ENCODE measurements at regions not wholly inside any gene's neighbourhood (a gene's known extent, or its start where the extent isn't known, plus 50 kb on each side); places are given as distances from the start of the nearest gene placed in this dataset.

DNA sequence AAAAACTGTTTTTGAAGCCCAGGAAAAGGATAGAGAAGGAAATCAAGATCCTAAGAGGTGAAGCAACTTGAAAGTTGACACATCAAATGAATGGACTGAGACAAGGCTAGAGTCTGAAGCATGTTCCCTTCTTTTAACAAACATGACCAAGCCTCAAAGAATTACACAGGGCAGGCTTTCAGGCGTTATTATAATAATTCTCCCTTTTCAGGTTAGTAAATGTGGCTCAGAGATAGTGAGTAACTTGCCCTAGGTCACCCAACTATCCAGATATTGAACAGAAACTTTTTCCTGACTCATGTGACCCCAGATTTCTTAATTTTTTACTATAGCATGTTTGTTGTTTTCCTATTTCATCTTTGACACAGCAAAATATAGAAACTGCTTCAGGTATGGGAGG, 91.7 kb downstream of the PPP1R2C start:
- TF ChIP-seq, protein P1, sequence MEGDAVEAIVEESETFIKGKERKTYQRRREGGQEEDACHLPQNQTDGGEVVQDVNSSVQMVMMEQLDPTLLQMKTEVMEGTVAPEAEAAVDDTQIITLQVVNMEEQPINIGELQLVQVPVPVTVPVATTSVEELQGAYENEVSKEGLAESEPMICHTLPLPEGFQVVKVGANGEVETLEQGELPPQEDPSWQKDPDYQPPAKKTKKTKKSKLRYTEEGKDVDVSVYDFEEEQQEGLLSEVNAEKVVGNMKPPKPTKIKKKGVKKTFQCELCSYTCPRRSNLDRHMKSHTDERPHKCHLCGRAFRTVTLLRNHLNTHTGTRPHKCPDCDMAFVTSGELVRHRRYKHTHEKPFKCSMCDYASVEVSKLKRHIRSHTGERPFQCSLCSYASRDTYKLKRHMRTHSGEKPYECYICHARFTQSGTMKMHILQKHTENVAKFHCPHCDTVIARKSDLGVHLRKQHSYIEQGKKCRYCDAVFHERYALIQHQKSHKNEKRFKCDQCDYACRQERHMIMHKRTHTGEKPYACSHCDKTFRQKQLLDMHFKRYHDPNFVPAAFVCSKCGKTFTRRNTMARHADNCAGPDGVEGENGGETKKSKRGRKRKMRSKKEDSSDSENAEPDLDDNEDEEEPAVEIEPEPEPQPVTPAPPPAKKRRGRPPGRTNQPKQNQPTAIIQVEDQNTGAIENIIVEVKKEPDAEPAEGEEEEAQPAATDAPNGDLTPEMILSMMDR (conservative IDR thresholded peaks at IDR 0.05; ENCODE audit: low read depth, low read length): no peak
- no peak overlapping the region for H3K4me3 ChIP-seq (ENCODE audit: low read depth, low read length)
- DNase-seq (ENCODE audit: low read depth): no peak

DNA sequence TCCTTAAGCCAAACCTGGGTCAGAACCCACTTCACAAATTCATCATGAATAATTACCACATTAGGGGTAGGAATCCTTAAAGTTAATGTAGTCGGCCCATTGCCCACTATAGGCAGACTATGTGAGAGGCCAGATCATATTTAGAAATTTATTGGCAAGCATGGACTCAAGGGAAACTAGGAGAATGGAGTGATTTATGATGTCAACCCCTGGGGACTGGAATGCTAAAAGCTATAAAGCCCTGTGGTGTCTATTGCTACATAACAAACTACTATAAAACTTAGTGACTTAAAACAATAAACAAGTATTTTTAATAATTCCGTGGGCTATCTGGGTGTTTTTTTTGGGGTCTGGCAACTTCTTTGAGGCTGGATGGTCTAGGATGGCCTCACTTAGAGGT, 93.9 kb downstream of the PPP1R2C start:
- TF ChIP-seq, protein P1 (conservative IDR thresholded peaks at IDR 0.05; ENCODE audit: low read depth, low read length): no peak
- DNase-seq (ENCODE audit: low read depth): no peak
- no peak overlapping the region for H3K4me3 ChIP-seq (ENCODE audit: low read depth, low read length)

DNA sequence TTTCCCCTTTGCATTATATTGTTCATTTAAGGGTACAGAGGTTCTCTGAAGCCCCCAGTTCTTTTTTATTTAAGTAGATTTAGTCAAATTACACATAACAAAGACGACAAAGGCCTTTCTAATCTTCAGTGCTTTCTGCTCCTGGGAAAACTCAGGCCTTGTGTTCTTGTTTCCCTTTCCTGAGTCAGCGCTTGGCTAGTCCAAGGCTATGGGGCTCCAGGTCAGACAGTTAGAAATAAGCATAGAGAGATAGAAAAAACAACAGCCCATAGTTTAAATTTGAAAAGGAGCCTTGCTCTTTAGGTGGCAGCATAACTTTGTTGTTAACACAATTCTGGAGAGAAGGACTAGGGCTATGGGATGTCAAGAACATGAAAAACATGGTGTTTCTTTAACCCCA, 97.3 kb downstream of the PPP1R2C start:
- no peak overlapping the region for H3K4me3 ChIP-seq (ENCODE audit: low read depth, low read length)
- TF ChIP-seq, protein P1 (conservative IDR thresholded peaks at IDR 0.05; ENCODE audit: low read depth, low read length): peak; percentile 21
- no peak for DNase-seq (ENCODE audit: low read depth)

DNA sequence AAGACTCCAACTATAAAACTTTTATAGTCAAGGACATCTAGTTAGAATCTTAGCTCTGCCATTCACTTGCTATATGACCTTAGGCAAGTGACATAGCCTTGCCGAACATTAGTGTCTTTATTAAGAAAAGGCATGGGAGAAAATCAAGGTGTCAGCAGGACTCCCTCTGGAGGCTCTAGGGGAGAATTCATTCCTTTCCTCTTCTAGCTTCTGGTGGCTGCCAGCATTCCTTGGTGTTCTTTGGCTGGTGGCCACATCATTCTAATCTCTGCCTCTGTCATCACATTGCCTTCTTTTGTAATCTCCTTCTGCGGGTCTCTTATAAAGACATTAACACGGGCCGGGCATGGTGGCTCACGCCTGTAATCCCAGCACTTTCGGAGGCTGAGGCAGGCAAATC, 99.8 kb downstream of the PPP1R2C start:
- H3K4me3 ChIP-seq (ENCODE audit: low read depth, low read length): no peak overlapping the region
- TF ChIP-seq, protein P1 (conservative IDR thresholded peaks at IDR 0.05; ENCODE audit: low read depth, low read length): peak; percentile 47
- no peak for DNase-seq (ENCODE audit: low read depth)

DNA sequence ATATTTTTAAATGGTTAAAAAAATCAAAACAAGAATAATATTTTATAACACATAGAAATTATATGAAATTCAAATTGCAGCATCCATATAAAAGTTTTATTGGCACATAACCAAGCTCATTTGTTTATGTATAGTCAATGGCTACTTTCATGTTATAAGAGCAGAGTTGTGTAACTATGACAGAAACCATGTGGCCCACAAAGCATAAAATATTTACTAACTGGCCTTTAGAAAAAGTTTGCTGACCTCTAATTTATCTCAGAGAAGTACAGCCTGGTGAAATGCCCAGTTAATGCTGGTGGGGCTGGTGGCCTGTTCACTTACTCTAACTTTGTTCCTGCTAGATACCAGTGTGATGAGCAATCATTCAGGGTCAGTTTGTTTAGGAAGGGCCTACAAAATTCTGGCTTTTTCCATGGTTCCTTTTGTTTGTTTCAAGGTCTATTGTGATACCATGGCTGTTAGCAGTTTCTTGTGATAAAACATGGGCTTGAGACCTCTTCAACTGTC, 104.6 kb downstream of the PPP1R2C start:
- H3K4me3 ChIP-seq (ENCODE audit: low read depth, low read length): no peak overlapping the region
- TF ChIP-seq, protein P1 (conservative IDR thresholded peaks at IDR 0.05; ENCODE audit: low read depth, low read length): no peak
- DNase-seq (ENCODE audit: low read depth): no peak

DNA sequence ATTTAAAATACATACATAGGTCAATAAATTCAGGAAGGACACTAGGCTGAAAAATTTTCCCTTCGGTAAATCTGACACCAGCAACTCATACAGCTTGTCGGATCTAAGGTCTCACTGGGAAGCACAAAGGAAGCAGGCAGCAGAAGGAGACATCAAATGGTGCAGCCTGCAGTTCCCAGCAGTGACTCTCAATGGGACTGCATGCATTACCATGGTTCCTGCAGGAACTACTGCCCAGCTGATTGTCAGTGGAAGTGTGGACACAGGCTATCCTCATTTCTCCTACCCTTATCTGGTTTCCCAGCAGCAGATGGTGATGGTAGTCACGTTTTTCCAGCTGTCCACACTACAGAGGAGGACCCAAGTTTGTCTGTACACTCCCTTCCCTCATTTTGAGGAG, 113.3 kb downstream of the PPP1R2C start:
- no peak overlapping the region for H3K4me3 ChIP-seq (ENCODE audit: low read depth, low read length)
- DNase-seq (ENCODE audit: low read depth): no peak
- TF ChIP-seq, protein P1 (conservative IDR thresholded peaks at IDR 0.05; ENCODE audit: low read depth, low read length): no peak

DNA sequence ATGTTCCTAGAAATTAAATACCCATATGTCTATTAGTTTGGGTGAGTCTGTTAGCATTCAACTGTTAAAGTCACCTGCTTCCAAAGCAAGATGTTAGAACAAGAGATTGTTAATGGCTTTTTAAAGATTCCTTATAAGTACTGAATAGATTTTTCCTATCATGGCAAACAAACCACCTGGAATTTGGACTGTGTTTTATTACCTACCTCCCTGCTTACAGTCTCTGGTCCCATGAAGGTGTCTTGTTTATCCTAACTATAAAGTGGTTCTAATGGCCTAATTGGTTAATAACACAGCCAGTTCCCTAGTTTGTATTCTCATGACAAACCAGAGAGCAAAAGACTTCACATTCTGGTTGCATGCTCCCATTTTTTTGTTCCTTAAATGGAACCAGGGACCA, 149.5 kb downstream of the PPP1R2C start:
- TF ChIP-seq, protein P1 (conservative IDR thresholded peaks at IDR 0.05; ENCODE audit: low read depth, low read length): no peak
- no peak for DNase-seq (ENCODE audit: low read depth)
- no peak overlapping the region for H3K4me3 ChIP-seq (ENCODE audit: low read depth, low read length)

Data from epithelial cell of proximal tubule (primary cell).